OCI-M1 (cell line): ENCODE measurements at regions not wholly inside any gene's neighbourhood (a gene's known extent, or its start where the extent isn't known, plus 50 kb on each side); places are given as distances from the start of the nearest gene placed in this dataset.
A peak's percentile ranks its signal among the peaks of the same experiment; 100 is the strongest.

ENCODE experiments used
- DNase-seq: peaks from one replicate; lab custom pipeline; 2025; lab: John Stamatoyannopoulos, UW

- peak; percentile 55 for DNase-seq
Observed at GRCh38 chr2:118665784-118666529, 181.5 kb downstream of the EN1 start.

- DNase-seq = no peak
Observed at GRCh38 chr2:118661179-118661578, 186.3 kb downstream of the EN1 start.

- DNase-seq = no peak
Observed at GRCh38 chr2:118658596-118659198, 188.8 kb downstream of the EN1 start.

GRCh38 chr2:118657466-118657865 lies 190.0 kb downstream of the EN1 start:
- DNase-seq = no peak

- no peak for DNase-seq
Observed at GRCh38 chr2:118654945-118655344, 192.5 kb downstream of the EN1 start.

- DNase-seq = no peak
Observed at GRCh38 chr2:118650327-118650726, 197.1 kb downstream of the EN1 start.

- DNase-seq = no peak
Observed at GRCh38 chr2:118645876-118646275, 201.6 kb downstream of the EN1 start.

GRCh38 chr2:118644190-118644589 lies 203.3 kb downstream of the EN1 start:
- DNase-seq = no peak

GRCh38 chr2:118643294-118643693 lies 204.2 kb downstream of the EN1 start:
- no peak for DNase-seq

- no peak for DNase-seq
Observed at GRCh38 chr2:118642501-118642900, 204.9 kb downstream of the EN1 start.

GRCh38 chr2:118641711-118642110 lies 205.7 kb downstream of the EN1 start:
- no peak for DNase-seq

- DNase-seq = no peak
Observed at GRCh38 chr2:118639371-118639770, 208.1 kb downstream of the EN1 start.

GRCh38 chr2:118638453-118638852 lies 209.0 kb downstream of the EN1 start:
- no peak for DNase-seq

GRCh38 chr2:118635891-118636290 lies 211.6 kb downstream of the EN1 start:
- DNase-seq = no peak

GRCh38 chr2:118634876-118635275 lies 212.6 kb downstream of the EN1 start:
- no peak for DNase-seq

GRCh38 chr2:118633371-118634018 lies 214.0 kb downstream of the EN1 start:
- no peak for DNase-seq

- no peak for DNase-seq
Observed at GRCh38 chr2:118632921-118633320, 214.5 kb downstream of the EN1 start.

- DNase-seq = no peak
Observed at GRCh38 chr2:118627156-118627555, 220.3 kb downstream of the EN1 start.

- DNase-seq = no peak
Observed at GRCh38 chr2:118622913-118623312, 224.5 kb downstream of the EN1 start.

- no peak for DNase-seq
Observed at GRCh38 chr2:118622108-118622507, 225.3 kb downstream of the EN1 start.

GRCh38 chr2:118618279-118618678 lies 229.2 kb downstream of the EN1 start:
- DNase-seq = no peak

- no peak for DNase-seq
Observed at GRCh38 chr2:118616432-118616831, 231.0 kb downstream of the EN1 start.

- peak; percentile 51 for DNase-seq
Observed at GRCh38 chr2:118614841-118615271, 232.6 kb downstream of the EN1 start.
